Stimulated activated CD8-positive, alpha-beta memory T cell treated with anti-CD3 and anti-CD28 coated beads, Interleukin-4, amount 100 ng/mL, for 4 hours (primary cell): ENCODE measurements at regions not wholly inside any gene's neighbourhood (a gene's known extent, or its start where the extent isn't known, plus 50 kb on each side); places are given as distances from the start of the nearest gene placed in this dataset.

Experiments used
- DNase-seq, 2 donors: peaks; one replicate each; pipeline ENCODE4 v3.0.0-alpha.2; 2020; ENCODE audit warnings: low read depth in 2 of 2, low spot score in 1 of 2

- no peak for DNase-seq
Observed at GRCh38 chr9:105144076-105144475, 100.4 kb upstream of the SLC44A1 start.

- DNase-seq: no peak
Observed at GRCh38 chr9:105144841-105145240, 99.6 kb upstream of the SLC44A1 start.

GRCh38 chr9:105146677-105147076 is 97.8 kb upstream of the SLC44A1 start:
- DNase-seq: no peak

GRCh38 chr9:105147110-105147871 is 97.2 kb upstream of the SLC44A1 start:
- no peak for DNase-seq

- DNase-seq: no peak
Observed at GRCh38 chr9:105148328-105149006, 96.0 kb upstream of the SLC44A1 start.

GRCh38 chr9:105150991-105151685 is 93.3 kb upstream of the SLC44A1 start:
- DNase-seq: no peak

- DNase-seq: no peak
Observed at GRCh38 chr9:105151686-105151995, 92.8 kb upstream of the SLC44A1 start.

- DNase-seq: no peak
Observed at GRCh38 chr9:105154723-105155191, 89.7 kb upstream of the SLC44A1 start.

GRCh38 chr9:105157171-105157583 is 87.3 kb upstream of the SLC44A1 start:
- no peak for DNase-seq

GRCh38 chr9:105158020-105158419 is 86.4 kb upstream of the SLC44A1 start:
- DNase-seq: no peak

- no peak for DNase-seq
Observed at GRCh38 chr9:105158898-105159297, 85.6 kb upstream of the SLC44A1 start.

GRCh38 chr9:105168870-105169319 is 75.6 kb upstream of the SLC44A1 start:
- DNase-seq: no peak

GRCh38 chr9:105171076-105171475 is 73.4 kb upstream of the SLC44A1 start:
- no peak for DNase-seq

GRCh38 chr9:105171589-105171988 is 72.9 kb upstream of the SLC44A1 start:
- no peak for DNase-seq

GRCh38 chr9:105172436-105172835 is 72.0 kb upstream of the SLC44A1 start:
- DNase-seq: no peak

- no peak for DNase-seq
Observed at GRCh38 chr9:105173306-105173705, 71.1 kb upstream of the SLC44A1 start.

- no peak for DNase-seq
Observed at GRCh38 chr9:105173826-105174225, 70.6 kb upstream of the SLC44A1 start.

GRCh38 chr9:105176194-105176593 is 68.3 kb upstream of the SLC44A1 start:
- no peak for DNase-seq

GRCh38 chr9:105178076-105178475 is 66.4 kb upstream of the SLC44A1 start:
- DNase-seq: no peak

- no peak for DNase-seq
Observed at GRCh38 chr9:105187781-105188180, 56.7 kb upstream of the SLC44A1 start.

- DNase-seq: no peak
Observed at GRCh38 chr9:105188746-105189145, 55.7 kb upstream of the SLC44A1 start.

GRCh38 chr9:105191508-105192121 is 52.8 kb upstream of the SLC44A1 start:
- DNase-seq: no peak
